IMR-90 (cell line): ENCODE measurements at regions not wholly inside any gene's neighbourhood (a gene's known extent, or its start where the extent isn't known, plus 50 kb on each side); places are given as distances from the start of the nearest gene placed in this dataset.

Experiments used
- FOS ChIP-seq: fragments of 150-350 bp; IDR thresholded peaks from 2 replicates; pipeline ENCODE4 v1.6.1; 2016; ENCODE audit warnings: low read depth, low read length
- MAFK ChIP-seq: IDR thresholded peaks from 2 replicates; pipeline ENCODE4 v1.6.1; 2012; ENCODE audit warnings: low read depth, low read length, improper control_type of control experiment
- POLR2A ChIP-seq: IDR thresholded peaks from 2 replicates; pipeline ENCODE4 v1.6.1; 2012; ENCODE audit warnings: mild to moderate bottlenecking, low read depth, low read length
- RAD21 ChIP-seq: IDR thresholded peaks from 2 replicates; pipeline ENCODE4 v1.6.1; 2012; ENCODE audit warnings: low read length, improper control_type of control experiment
- TF ChIP-seq, protein P1 (sequence below): conservative IDR thresholded peaks from 2 replicates; pipeline ENCODE4 v1.5.1; 2012; ENCODE audit warnings: mild to moderate bottlenecking, low read depth, low read length, improper control_type of control experiment

- TF ChIP-seq FOS (no peak), RAD21 (no peak), POLR2A (no peak), MAFK (no peak)
- TF ChIP-seq, protein P1, sequence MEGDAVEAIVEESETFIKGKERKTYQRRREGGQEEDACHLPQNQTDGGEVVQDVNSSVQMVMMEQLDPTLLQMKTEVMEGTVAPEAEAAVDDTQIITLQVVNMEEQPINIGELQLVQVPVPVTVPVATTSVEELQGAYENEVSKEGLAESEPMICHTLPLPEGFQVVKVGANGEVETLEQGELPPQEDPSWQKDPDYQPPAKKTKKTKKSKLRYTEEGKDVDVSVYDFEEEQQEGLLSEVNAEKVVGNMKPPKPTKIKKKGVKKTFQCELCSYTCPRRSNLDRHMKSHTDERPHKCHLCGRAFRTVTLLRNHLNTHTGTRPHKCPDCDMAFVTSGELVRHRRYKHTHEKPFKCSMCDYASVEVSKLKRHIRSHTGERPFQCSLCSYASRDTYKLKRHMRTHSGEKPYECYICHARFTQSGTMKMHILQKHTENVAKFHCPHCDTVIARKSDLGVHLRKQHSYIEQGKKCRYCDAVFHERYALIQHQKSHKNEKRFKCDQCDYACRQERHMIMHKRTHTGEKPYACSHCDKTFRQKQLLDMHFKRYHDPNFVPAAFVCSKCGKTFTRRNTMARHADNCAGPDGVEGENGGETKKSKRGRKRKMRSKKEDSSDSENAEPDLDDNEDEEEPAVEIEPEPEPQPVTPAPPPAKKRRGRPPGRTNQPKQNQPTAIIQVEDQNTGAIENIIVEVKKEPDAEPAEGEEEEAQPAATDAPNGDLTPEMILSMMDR: no peak
Observed at GRCh38 chr5:28580616-28581015, 1542.2 kb upstream of the CDH9 start.
